ENCODE measurements at regions not wholly inside any gene's neighbourhood (a gene's known extent, or its start where the extent isn't known, plus 50 kb on each side); places are given as distances from the start of the nearest gene placed in this dataset.

GRCh38 chr15:88331291-88331690 lies 74.8 kb upstream of the NTRK3 start:
- DNase-seq (peak; percentile 79), ATAC-seq (peak; percentile 71)
- Mint-ChIP-seq H3K4me3 (no peak overlapping the region), H3K4me1 (ENCODE audit: low read depth) (no peaks in the 10 kb centered on the region), H3K27ac (no peak overlapping the region), H3K27me3 (no peaks in the 10 kb centered on the region), H3K9me3 (no peaks in the 10 kb centered on the region), H3K36me3 (ENCODE audit: low read depth) (no peaks in the 10 kb centered on the region)
- intact Hi-C loops (cut with micrococcal nuclease) = no loop called here
- ChIA-PET POLR2A (no interaction called here), CTCF (interaction anchor here (0.7 to 2.5 kb wide), 14 partner anchors 9 to 123 kb away, joined by 3 to 10 read pairs (median 4); no protein-coding TSS in a partner anchor)
- TF ChIP-seq, protein P1, sequence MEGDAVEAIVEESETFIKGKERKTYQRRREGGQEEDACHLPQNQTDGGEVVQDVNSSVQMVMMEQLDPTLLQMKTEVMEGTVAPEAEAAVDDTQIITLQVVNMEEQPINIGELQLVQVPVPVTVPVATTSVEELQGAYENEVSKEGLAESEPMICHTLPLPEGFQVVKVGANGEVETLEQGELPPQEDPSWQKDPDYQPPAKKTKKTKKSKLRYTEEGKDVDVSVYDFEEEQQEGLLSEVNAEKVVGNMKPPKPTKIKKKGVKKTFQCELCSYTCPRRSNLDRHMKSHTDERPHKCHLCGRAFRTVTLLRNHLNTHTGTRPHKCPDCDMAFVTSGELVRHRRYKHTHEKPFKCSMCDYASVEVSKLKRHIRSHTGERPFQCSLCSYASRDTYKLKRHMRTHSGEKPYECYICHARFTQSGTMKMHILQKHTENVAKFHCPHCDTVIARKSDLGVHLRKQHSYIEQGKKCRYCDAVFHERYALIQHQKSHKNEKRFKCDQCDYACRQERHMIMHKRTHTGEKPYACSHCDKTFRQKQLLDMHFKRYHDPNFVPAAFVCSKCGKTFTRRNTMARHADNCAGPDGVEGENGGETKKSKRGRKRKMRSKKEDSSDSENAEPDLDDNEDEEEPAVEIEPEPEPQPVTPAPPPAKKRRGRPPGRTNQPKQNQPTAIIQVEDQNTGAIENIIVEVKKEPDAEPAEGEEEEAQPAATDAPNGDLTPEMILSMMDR (IDR thresholded peaks at IDR 0.05) = peak; percentile 74

DNA sequence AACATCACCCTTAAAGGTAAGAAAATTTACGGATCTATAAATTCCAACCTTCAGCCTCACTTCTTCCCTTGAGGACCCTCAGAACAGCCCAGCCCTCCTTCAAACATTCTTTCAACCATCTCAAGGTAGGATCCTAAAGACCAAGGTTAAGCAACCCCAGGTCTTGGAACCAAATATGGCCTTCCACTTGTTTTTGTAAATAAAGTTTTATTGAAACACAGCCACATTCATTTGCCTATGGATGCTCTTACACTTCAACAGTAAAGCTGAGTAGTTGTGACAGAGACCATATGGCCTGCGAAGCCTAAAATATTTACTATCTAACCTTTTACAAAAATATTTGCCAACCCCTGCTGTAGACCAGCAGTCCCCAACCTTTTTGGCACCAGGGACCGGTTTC lies 70.4 kb upstream of the NTRK3 start:
- ChIA-PET POLR2A (no interaction called here), CTCF (no interaction called here)
- H3K36me3 Mint-ChIP-seq (ENCODE audit: low read depth) = no peaks in the 10 kb centered on the region
- H3K9me3 Mint-ChIP-seq = no peaks in the 10 kb centered on the region
- H3K27ac Mint-ChIP-seq = no peak overlapping the region
- H3K4me1 Mint-ChIP-seq (ENCODE audit: low read depth) = no peaks in the 10 kb centered on the region
- no peaks in the 10 kb centered on the region for H3K27me3 Mint-ChIP-seq
- TF ChIP-seq, protein P1 (IDR thresholded peaks at IDR 0.05) = no peak
- intact Hi-C loops (cut with micrococcal nuclease) = no loop called here
- DNase-seq = no peak
- no peak overlapping the region for H3K4me3 Mint-ChIP-seq
- no peak for ATAC-seq

- CTCF ChIA-PET = no interaction called here
- DNase-seq = no peak
- H3K4me1 Mint-ChIP-seq (ENCODE audit: low read depth) = no peaks in the 10 kb centered on the region
- no peaks in the 10 kb centered on the region for H3K36me3 Mint-ChIP-seq (ENCODE audit: low read depth)
- no peak for ATAC-seq
- POLR2A ChIA-PET = no interaction called here
- TF ChIP-seq, protein P1 (IDR thresholded peaks at IDR 0.05) = no peak
- H3K27me3 Mint-ChIP-seq = peaks cover 9% of the 10 kb centered on the region
- H3K4me3 Mint-ChIP-seq = no peak overlapping the region
- no peak overlapping the region for H3K27ac Mint-ChIP-seq
- H3K9me3 Mint-ChIP-seq = no peaks in the 10 kb centered on the region
- intact Hi-C loops (cut with micrococcal nuclease) = no loop called here
Observed at GRCh38 chr15:88324741-88325065, 68.2 kb upstream of the NTRK3 start.

- POLR2A ChIA-PET = no interaction called here
- Mint-ChIP-seq H3K27ac (no peak overlapping the region), H3K36me3 (ENCODE audit: low read depth) (no peaks in the 10 kb centered on the region), H3K27me3 (peaks cover 9% of the 10 kb centered on the region), H3K9me3 (no peaks in the 10 kb centered on the region), H3K4me3 (no peak overlapping the region), H3K4me1 (ENCODE audit: low read depth) (no peaks in the 10 kb centered on the region)
- intact Hi-C loops (cut with micrococcal nuclease) = no loop called here
- no peak for ATAC-seq
- no peak for DNase-seq
- TF ChIP-seq, protein P1 (IDR thresholded peaks at IDR 0.05) = no peak
- CTCF ChIA-PET = no interaction called here
Observed at GRCh38 chr15:88323976-88324740, 67.6 kb upstream of the NTRK3 start.

- DNase-seq (no peak), ATAC-seq (no peak)
- no peak overlapping the region for H3K27ac Mint-ChIP-seq
- no peaks in the 10 kb centered on the region for H3K36me3 Mint-ChIP-seq (ENCODE audit: low read depth)
- intact Hi-C loops (cut with micrococcal nuclease) = no loop called here
- no peaks in the 10 kb centered on the region for H3K9me3 Mint-ChIP-seq
- peaks cover 9% of the 10 kb centered on the region for H3K27me3 Mint-ChIP-seq
- ChIA-PET POLR2A (no interaction called here), CTCF (no interaction called here)
- no peaks in the 10 kb centered on the region for H3K4me1 Mint-ChIP-seq (ENCODE audit: low read depth)
- H3K4me3 Mint-ChIP-seq = no peak overlapping the region
- TF ChIP-seq, protein P1 (IDR thresholded peaks at IDR 0.05) = no peak
Observed at GRCh38 chr15:88323468-88323867, 66.9 kb upstream of the NTRK3 start.

Data from activated CD8-positive, alpha-beta T cell treated with anti-CD3 and anti-CD28 coated beads for 36 hours (primary cell).